Thyroid gland (tissue), 4 donors: ENCODE measurements at regions not wholly inside any gene's neighbourhood (a gene's known extent, or its start where the extent isn't known, plus 50 kb on each side); places are given as distances from the start of the nearest gene placed in this dataset.

Experiments
- DNase-seq, 2 donors: peaks; one replicate each; pipeline ENCODE4 v3.0.0-alpha.2; 2019
- H3K27ac ChIP-seq, 3 donors: fragments of 200-600 bp; sonication (generic); 1 replicate in 2 of 3; 2 replicates in 1 of 3; pipeline ENCODE4 v1.5.1; 2016 to 2019; ENCODE audit warnings: mild to moderate bottlenecking in 1 of 3, moderate library complexity in 1 of 3
- H3K27me3 ChIP-seq: fragments of 200-600 bp; sonication (generic); one replicate; pipeline ENCODE4 v1.5.1; 2019
- H3K36me3 ChIP-seq, 2 donors: fragments of 200-600 bp; sonication (generic); one replicate each; pipeline ENCODE4 v1.5.1; 2016 to 2019
- H3K4me1 ChIP-seq, 2 donors: fragments of 200-600 bp; sonication (generic); one replicate each; pipeline ENCODE4 v1.5.1; 2017 to 2019
- H3K4me3 ChIP-seq, 3 donors: fragments of 200-600 bp; sonication (generic); replicated peaks in 1 of 3; 1 replicate in 2 of 3; 2 replicates in 1 of 3; pipeline ENCODE4 v1.5.1; 2016; ENCODE audit warnings: mild to moderate bottlenecking in 1 of 3
- H3K9me3 ChIP-seq: fragments of 200-600 bp; sonication (generic); one replicate; pipeline ENCODE4 v1.5.1; 2017
- POLR2A ChIP-seq, 2 donors: fragments of 450-650 bp; IDR thresholded peaks; one replicate each; pipeline ENCODE4 v1.6.1; 2017; ENCODE audit warnings: antibody characterized with exemption in 2 of 2, mild to moderate bottlenecking in 2 of 2, moderate library complexity in 1 of 2
- WGBS, 2 donors: methylation state at CpG; one replicate each; pipeline ENCODE4 v1.1.5; 2017; 5-methylcytosine and 5-hydroxymethylcytosine counted together
- intact Hi-C: fragments of 100-400 bp; cut with DNase I; formaldehyde crosslinking; loops from one replicate; pipeline ENCODE4 v1.15.1; 2023
- TF ChIP-seq, protein P1 (sequence below), 6 experiments: fragments of 200-600 bp in 3 of 6; fragments of 450-650 bp in 3 of 6; sonication (generic) in 3 of 6; IDR thresholded peaks; one replicate each; pipeline ENCODE4 v1.5.1; 2016 to 2019; ENCODE audit warnings: antibody characterized with exemption in 6 of 6, mild to moderate bottlenecking in 2 of 6, inconsistent platforms in 1 of 6, moderate library complexity in 1 of 6

DNA sequence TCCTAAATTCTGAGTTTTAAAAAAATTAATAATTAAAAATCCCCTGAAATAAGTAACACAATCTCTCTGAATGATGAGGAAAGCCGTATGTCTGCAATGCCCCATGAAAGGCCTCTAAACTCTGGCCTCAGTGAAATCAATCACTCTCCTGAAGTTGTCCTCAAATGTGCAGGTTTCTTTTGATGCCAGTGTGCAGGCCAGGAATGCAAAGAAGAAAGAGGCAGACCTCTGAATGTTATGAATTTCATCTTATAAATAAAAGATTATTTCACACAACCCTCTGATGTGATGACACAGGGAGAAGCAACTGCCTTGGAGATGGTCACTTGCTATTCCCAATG, 121.8 kb downstream of the TBXT start:
- Histone ChIP-seq H3K4me1 (peaks cover 13% of the 10 kb centered on the region in 2 donors), H3K27ac (no peak overlapping the region), H3K9me3 (no peaks in the 10 kb centered on the region), H3K36me3 (no peaks in the 10 kb centered on the region), H3K4me3 (no peak overlapping the region), H3K27me3 (no peaks in the 10 kb centered on the region)
- no peak for DNase-seq
- WGBS, 2 donors: 58 to 64% methylated on average over 1 of the region's 1 CpG
- TF ChIP-seq, protein P1, sequence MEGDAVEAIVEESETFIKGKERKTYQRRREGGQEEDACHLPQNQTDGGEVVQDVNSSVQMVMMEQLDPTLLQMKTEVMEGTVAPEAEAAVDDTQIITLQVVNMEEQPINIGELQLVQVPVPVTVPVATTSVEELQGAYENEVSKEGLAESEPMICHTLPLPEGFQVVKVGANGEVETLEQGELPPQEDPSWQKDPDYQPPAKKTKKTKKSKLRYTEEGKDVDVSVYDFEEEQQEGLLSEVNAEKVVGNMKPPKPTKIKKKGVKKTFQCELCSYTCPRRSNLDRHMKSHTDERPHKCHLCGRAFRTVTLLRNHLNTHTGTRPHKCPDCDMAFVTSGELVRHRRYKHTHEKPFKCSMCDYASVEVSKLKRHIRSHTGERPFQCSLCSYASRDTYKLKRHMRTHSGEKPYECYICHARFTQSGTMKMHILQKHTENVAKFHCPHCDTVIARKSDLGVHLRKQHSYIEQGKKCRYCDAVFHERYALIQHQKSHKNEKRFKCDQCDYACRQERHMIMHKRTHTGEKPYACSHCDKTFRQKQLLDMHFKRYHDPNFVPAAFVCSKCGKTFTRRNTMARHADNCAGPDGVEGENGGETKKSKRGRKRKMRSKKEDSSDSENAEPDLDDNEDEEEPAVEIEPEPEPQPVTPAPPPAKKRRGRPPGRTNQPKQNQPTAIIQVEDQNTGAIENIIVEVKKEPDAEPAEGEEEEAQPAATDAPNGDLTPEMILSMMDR (IDR thresholded peaks at IDR 0.05): no peak
- no peak for TF ChIP-seq POLR2A (IDR thresholded peaks at IDR 0.05)
- intact Hi-C loops: no loop called here

DNA sequence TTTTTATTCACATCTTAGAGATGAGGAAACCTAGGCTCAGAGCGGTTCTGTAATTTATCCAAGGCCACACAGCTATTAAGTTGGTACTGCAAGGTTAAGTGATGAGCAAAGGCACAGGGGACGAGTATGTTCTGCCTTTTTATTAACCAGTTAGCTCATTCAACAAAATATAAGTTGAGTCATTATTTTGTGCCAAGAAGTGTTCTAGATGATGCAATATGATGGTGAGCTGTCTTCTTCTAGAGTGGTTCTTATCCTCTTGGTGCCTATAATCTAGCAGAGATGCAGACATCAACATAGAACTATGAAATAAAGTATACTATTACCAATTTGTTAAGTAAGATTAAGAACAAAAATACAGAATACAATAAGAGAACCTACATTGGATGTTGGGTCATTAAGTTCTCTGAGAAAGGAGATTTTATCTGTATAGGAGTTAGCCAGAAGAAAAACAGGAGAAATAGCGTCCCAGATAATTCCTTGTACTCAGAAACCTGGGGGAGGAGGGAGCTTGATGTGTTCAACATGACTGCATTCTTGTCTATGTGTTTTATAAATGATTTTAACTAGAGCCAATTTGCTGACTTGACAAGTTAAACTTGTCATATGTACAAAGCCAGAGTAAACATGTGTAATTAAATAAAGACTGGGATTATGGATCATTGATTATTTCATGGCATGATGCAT, 122.3 kb downstream of the TBXT start:
- H3K27ac ChIP-seq: no peak overlapping the region
- 83% methylated on average over 3 of the region's 3 CpGs for WGBS, 2 donors

DNA sequence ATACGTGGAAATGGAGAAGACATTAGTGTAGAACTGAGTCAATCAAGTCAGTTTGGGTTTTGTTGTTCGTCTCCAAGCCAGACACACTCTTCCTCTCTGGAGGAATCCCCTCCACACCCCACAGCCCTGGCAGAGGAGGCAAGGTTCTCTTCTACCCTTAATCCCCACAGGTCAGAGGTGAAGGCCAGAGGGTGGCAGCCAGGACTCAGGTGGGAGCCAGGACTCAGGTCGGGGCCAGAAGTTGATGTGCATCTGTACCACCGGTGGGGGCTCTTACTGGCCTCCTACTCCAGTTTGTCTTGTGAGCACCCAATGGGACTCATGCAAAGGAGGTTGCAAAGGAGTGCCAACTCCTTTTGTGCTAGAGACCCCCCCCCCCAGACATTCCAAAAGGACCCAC, 126.4 kb downstream of the TBXT start:
- DNase-seq: no peak
- Histone ChIP-seq H3K4me1 (peaks cover 5 to 7% of the 10 kb centered on the region in 2 donors), H3K36me3 (no peaks in the 10 kb centered on the region), H3K4me3 (no peak overlapping the region), H3K27ac (no peak overlapping the region), H3K9me3 (no peaks in the 10 kb centered on the region), H3K27me3 (no peaks in the 10 kb centered on the region)
- intact Hi-C loops: no loop called here
- TF ChIP-seq, protein P1 (IDR thresholded peaks at IDR 0.05): no peak
- no peak for TF ChIP-seq POLR2A (IDR thresholded peaks at IDR 0.05)
- WGBS, 2 donors: 80 to 86% methylated on average over 4 of the region's 4 CpGs

More for the DNA sequence above, 122.3 kb downstream of the TBXT start:
- Histone ChIP-seq H3K27me3 (no peaks in the 10 kb centered on the region), H3K36me3 (no peaks in the 10 kb centered on the region), H3K4me3 (no peak overlapping the region), H3K9me3 (no peaks in the 10 kb centered on the region), H3K4me1 (peaks cover 13% of the 10 kb centered on the region in 2 donors)
- TF ChIP-seq POLR2A (IDR thresholded peaks at IDR 0.05): no peak
- TF ChIP-seq, protein P1 (IDR thresholded peaks at IDR 0.05): no peak
- no peak for DNase-seq
- intact Hi-C loops: no loop called here

DNA sequence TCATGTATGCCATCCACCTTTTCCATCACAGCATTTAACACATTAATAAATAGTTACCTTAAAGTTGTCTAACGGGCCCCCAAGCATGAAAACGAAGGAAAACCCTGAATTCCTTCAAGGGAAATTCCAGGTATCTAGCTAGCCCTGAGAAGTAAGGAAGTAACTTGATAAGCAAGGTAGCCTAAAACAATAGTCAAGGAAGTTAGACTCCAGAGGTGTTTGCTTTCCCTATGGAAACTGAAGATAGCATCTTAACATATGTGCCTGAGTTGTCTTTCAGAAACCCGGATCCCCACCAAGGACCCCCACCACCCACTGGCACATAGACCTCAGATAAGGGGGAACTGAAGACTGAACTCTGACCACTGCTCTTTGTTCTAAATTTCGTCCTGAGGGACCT, 127.4 kb downstream of the TBXT start:
- 59 to 60% methylated on average over 4 of the region's 4 CpGs for WGBS, 2 donors
- H3K4me1 ChIP-seq: no peaks in the 10 kb centered on the region
- no peaks in the 10 kb centered on the region for H3K9me3 ChIP-seq
- no peaks in the 10 kb centered on the region for H3K27me3 ChIP-seq
- no peak overlapping the region for H3K27ac ChIP-seq
- DNase-seq: no peak
- intact Hi-C loops: no loop called here
- TF ChIP-seq, protein P1 (IDR thresholded peaks at IDR 0.05): no peak
- no peak for TF ChIP-seq POLR2A (IDR thresholded peaks at IDR 0.05)
- no peak overlapping the region for H3K4me3 ChIP-seq
- H3K36me3 ChIP-seq: no peaks in the 10 kb centered on the region

DNA sequence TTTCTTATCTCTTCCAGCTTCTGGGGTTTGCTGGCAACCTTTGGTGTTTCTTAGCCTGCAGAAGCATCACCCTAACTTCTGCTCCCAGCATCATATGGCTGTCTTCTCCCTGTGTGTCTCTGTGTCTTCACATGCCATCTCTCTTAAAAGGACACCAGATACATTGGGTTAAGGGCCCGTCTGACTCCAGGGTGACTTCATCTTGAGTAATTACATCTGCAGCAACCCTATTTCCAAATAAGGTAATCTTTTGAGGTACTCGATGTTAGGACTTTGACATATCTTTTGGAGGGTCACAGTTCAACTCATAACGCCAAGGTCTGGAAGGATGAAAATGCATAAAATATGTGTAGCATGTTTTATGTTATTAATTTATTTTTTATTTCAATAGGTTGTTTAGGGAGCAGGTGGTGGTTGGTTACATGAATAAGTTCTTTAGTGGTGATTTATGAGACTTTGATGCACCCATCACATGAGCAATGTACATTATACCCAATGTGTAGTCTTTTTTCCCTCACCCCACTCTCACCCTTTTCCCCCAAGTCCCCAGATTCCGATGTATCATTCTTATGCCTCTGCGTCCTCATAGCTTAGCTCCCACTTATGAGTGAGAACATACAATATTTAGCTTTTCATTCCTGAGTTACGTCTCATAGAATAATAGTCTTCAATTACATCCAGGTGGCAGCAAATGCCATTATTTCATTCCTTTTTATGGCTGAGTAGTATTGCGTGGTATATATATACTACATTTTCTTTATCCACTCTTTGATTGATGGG, 131.1 kb downstream of the TBXT start:
- 78 to 91% methylated on average over 7 of the region's 7 CpGs for WGBS, 2 donors
- Histone ChIP-seq H3K4me3 (no peak overlapping the region), H3K27me3 (no peaks in the 10 kb centered on the region), H3K9me3 (no peaks in the 10 kb centered on the region), H3K36me3 (no peaks in the 10 kb centered on the region), H3K27ac (no peak overlapping the region), H3K4me1 (no peaks in the 10 kb centered on the region)
- intact Hi-C loops: no loop called here
- no peak for TF ChIP-seq POLR2A (IDR thresholded peaks at IDR 0.05)
- TF ChIP-seq, protein P1 (IDR thresholded peaks at IDR 0.05): no peak
- DNase-seq: no peak
